ENCODE measurements at regions not wholly inside any gene's neighbourhood (a gene's known extent, or its start where the extent isn't known, plus 50 kb on each side); places are given as distances from the start of the nearest gene placed in this dataset.
A peak's percentile ranks its signal among the peaks of the same experiment; 100 is the strongest.
"Not testable (repeated sequence)": the region's sequence is repeated elsewhere in the genome, so short reads cannot be mapped to it uniquely, and the experiment has no call there.

- DNase-seq (no peak), ATAC-seq (no peak)
- intact Hi-C loops (cut with DNase I) = loop anchor here (5.0 to 10.0 kb wide), 3 partner anchors 270 to 290 kb away; no protein-coding TSS in a partner anchor
These were observed 114.1 kb upstream of the CARD11 start for GRCh38 chr7:3157566-3158287.

GRCh38 chr7:3158341-3158760 is 114.7 kb upstream of the CARD11 start:
- intact Hi-C loops (cut with DNase I) = loop anchor here (5.0 to 10.0 kb wide), 3 partner anchors 271 to 291 kb away; no protein-coding TSS in a partner anchor
- DNase-seq = no peak
- no peak for ATAC-seq

- ATAC-seq (no peak), DNase-seq (no peak)
- intact Hi-C loops (cut with DNase I) = loop anchor here (5.0 to 10.0 kb wide), 3 partner anchors 272 to 292 kb away; no protein-coding TSS in a partner anchor
These were observed 115.4 kb upstream of the CARD11 start for GRCh38 chr7:3159039-3159438.

- no peak for DNase-seq
- no peak for ATAC-seq
- intact Hi-C loops (cut with DNase I) = loop anchor here (5.0 to 10.0 kb wide), 3 partner anchors 272 to 292 kb away; no protein-coding TSS in a partner anchor
These were observed 115.8 kb upstream of the CARD11 start for GRCh38 chr7:3159445-3159844.

GRCh38 chr7:3159926-3160325 is 116.3 kb upstream of the CARD11 start:
- not testable (repeated sequence) for ATAC-seq
- intact Hi-C loops (cut with DNase I) = loop anchor here (5.0 to 10.0 kb wide), 3 partner anchors 273 to 293 kb away; no protein-coding TSS in a partner anchor

GRCh38 chr7:3162289-3162688 is 118.6 kb upstream of the CARD11 start:
- ATAC-seq (no peak), DNase-seq (no peak)
- intact Hi-C loops (cut with DNase I) = no loop called here

More at GRCh38 chr7:3159926-3160325, 116.3 kb upstream of the CARD11 start:
- DNase-seq = not testable (repeated sequence)

- ATAC-seq; DNase-seq; intact Hi-C loops (cut with DNase I): not testable (repeated sequence)
These were observed 119.1 kb upstream of the CARD11 start for GRCh38 chr7:3162798-3163197.

- DNase-seq (peak; percentile 34), ATAC-seq (peak; percentile 75 to 83)
- intact Hi-C loops (cut with DNase I) = no loop called here
These were observed 120.7 kb upstream of the CARD11 start for GRCh38 chr7:3164380-3164792.

- intact Hi-C loops (cut with DNase I) = no loop called here
- ATAC-seq = no peak
- DNase-seq = no peak
These were observed 122.3 kb upstream of the CARD11 start for GRCh38 chr7:3165681-3166580.

GRCh38 chr7:3167551-3167950 is 123.9 kb upstream of the CARD11 start:
- ATAC-seq = no peak
- intact Hi-C loops (cut with DNase I) = no loop called here
- no peak for DNase-seq

- no peak for DNase-seq
- peak in 1 of 2 donors; percentile 29 for ATAC-seq
- intact Hi-C loops (cut with DNase I) = no loop called here
These were observed 124.7 kb upstream of the CARD11 start for GRCh38 chr7:3168370-3168769.

GRCh38 chr7:3168869-3169268 is 125.2 kb upstream of the CARD11 start:
- intact Hi-C loops (cut with DNase I) = no loop called here
- DNase-seq (no peak), ATAC-seq (no peak)

- ATAC-seq = no peak
- DNase-seq = no peak
- intact Hi-C loops (cut with DNase I) = no loop called here
These were observed 128.2 kb upstream of the SDK1 start for GRCh38 chr7:3172768-3173280.

GRCh38 chr7:3174515-3175284 is 126.4 kb upstream of the SDK1 start:
- ATAC-seq = no peak
- DNase-seq = no peak
- intact Hi-C loops (cut with DNase I) = no loop called here

GRCh38 chr7:3175285-3175902 is 125.7 kb upstream of the SDK1 start:
- intact Hi-C loops (cut with DNase I) = no loop called here
- ATAC-seq (no peak), DNase-seq (no peak)

GRCh38 chr7:3176112-3177000 is 124.7 kb upstream of the SDK1 start:
- no peak for DNase-seq
- intact Hi-C loops (cut with DNase I) = no loop called here
- ATAC-seq = no peak

- intact Hi-C loops (cut with DNase I) = no loop called here
- no peak for DNase-seq
- ATAC-seq = no peak
These were observed 123.8 kb upstream of the SDK1 start for GRCh38 chr7:3177271-3177670.

- intact Hi-C loops (cut with DNase I) = no loop called here
- ATAC-seq (no peak), DNase-seq (no peak)
These were observed 121.6 kb upstream of the SDK1 start for GRCh38 chr7:3179456-3179855.

Measured in left cardiac atrium (tissue), 4 donors.